ACHN (cell line): ENCODE measurements at regions not wholly inside any gene's neighbourhood (a gene's known extent, or its start where the extent isn't known, plus 50 kb on each side); places are given as distances from the start of the nearest gene placed in this dataset.
A peak's percentile ranks its signal among the peaks of the same experiment; 100 is the strongest.
"Not testable (repeated sequence)": the region's sequence is repeated elsewhere in the genome, so short reads cannot be mapped to it uniquely, and the experiment has no call there.

Experiments
- DNase-seq: peaks from one replicate; pipeline ENCODE4 v3.0.0-alpha.2; 2015
- in situ Hi-C: cut with HindIII; loops from 2 replicates; pipeline ENCODE4 v1.10.0; 2017; ENCODE audit warnings: low sequenced_read_pairs, low pct_ligation_motif_present, low pct_unique_long_range_greater_than_20kb

GRCh38 chr2:105557021-105557920, 158.4 kb upstream of the FHL2 start:
- DNase-seq: no peak
- in situ Hi-C loops: no loop called here

- in situ Hi-C loops: no loop called here
Measured at GRCh38 chr2:105556366-105556765, 157.5 kb upstream of the FHL2 start.

GRCh38 chr2:105554235-105554634, 155.4 kb upstream of the FHL2 start:
- in situ Hi-C loops: no loop called here
- DNase-seq: no peak

More at GRCh38 chr2:105556366-105556765, 157.5 kb upstream of the FHL2 start:
- DNase-seq: no peak

GRCh38 chr2:105553538-105554196, 154.8 kb upstream of the FHL2 start:
- in situ Hi-C loops: no loop called here
- DNase-seq: peak; percentile 20

- DNase-seq: no peak
Measured at GRCh38 chr2:105546628-105546974, 147.8 kb upstream of the FHL2 start.

GRCh38 chr2:105545730-105546627, 147.1 kb upstream of the FHL2 start:
- in situ Hi-C loops: no loop called here
- DNase-seq: peak; percentile 73

More at GRCh38 chr2:105546628-105546974, 147.8 kb upstream of the FHL2 start:
- in situ Hi-C loops: no loop called here

GRCh38 chr2:105544591-105545377, 145.9 kb upstream of the FHL2 start:
- DNase-seq: no peak
- in situ Hi-C loops: no loop called here

GRCh38 chr2:105541189-105542050, 142.6 kb upstream of the FHL2 start:
- DNase-seq: no peak
- in situ Hi-C loops: no loop called here

- DNase-seq: no peak
- in situ Hi-C loops: no loop called here
Measured at GRCh38 chr2:105540642-105541041, 141.8 kb upstream of the FHL2 start.

- in situ Hi-C loops: no loop called here
- DNase-seq: no peak
Measured at GRCh38 chr2:105539331-105539730, 140.5 kb upstream of the FHL2 start.

GRCh38 chr2:105538840-105539239, 140.0 kb upstream of the FHL2 start:
- no peak for DNase-seq
- in situ Hi-C loops: no loop called here

GRCh38 chr2:105537920-105538319, 139.1 kb upstream of the FHL2 start:
- in situ Hi-C loops: no loop called here
- DNase-seq: no peak

- in situ Hi-C loops: no loop called here
- no peak for DNase-seq
Measured at GRCh38 chr2:105537466-105537865, 138.6 kb upstream of the FHL2 start.

- in situ Hi-C loops: no loop called here
- DNase-seq: no peak
Measured at GRCh38 chr2:105536175-105536574, 137.3 kb upstream of the FHL2 start.

- in situ Hi-C loops: loop anchor here (10.0 kb wide), 1 partner anchor 184 kb away; no protein-coding TSS in a partner anchor
- not testable (repeated sequence) for DNase-seq
Measured at GRCh38 chr2:105529258-105529657, 130.4 kb upstream of the FHL2 start.

GRCh38 chr2:105526000-105526925, 127.4 kb upstream of the FHL2 start:
- in situ Hi-C loops: loop anchor here (10.0 kb wide), 1 partner anchor 181 kb away; no protein-coding TSS in a partner anchor

More at GRCh38 chr2:105526000-105526925, 127.4 kb upstream of the FHL2 start:
- DNase-seq: no peak
